ENCODE measurements at regions not wholly inside any gene's neighbourhood (a gene's known extent, or its start where the extent isn't known, plus 50 kb on each side); places are given as distances from the start of the nearest gene placed in this dataset.
"Not testable (repeated sequence)": the region's sequence is repeated elsewhere in the genome, so short reads cannot be mapped to it uniquely, and the experiment has no call there.

DNA sequence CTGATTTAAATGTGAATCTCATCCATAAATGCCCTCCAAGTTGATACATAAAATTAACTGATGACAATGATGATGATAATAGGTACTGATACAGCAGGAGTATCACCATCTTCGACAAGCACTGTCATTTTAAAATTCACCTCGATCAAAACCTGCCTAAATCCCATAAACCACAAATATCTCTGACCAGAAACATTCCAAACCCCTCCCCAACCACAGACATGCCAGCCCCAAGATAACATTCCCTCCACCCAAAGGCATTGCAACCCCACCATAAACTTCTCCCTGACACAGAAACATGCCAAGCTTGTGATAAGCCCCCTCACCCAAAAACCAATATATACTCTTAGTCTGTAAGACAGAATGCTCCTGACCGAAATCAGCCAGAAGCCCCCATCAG lies 63.7 kb upstream of the WDFY3 start:
- no peak for TF ChIP-seq POLR2AphosphoS5 (IDR thresholded peaks at IDR 0.05)
- no peak for TF ChIP-seq EP300 (IDR thresholded peaks at IDR 0.05)
- TF ChIP-seq, protein P1, sequence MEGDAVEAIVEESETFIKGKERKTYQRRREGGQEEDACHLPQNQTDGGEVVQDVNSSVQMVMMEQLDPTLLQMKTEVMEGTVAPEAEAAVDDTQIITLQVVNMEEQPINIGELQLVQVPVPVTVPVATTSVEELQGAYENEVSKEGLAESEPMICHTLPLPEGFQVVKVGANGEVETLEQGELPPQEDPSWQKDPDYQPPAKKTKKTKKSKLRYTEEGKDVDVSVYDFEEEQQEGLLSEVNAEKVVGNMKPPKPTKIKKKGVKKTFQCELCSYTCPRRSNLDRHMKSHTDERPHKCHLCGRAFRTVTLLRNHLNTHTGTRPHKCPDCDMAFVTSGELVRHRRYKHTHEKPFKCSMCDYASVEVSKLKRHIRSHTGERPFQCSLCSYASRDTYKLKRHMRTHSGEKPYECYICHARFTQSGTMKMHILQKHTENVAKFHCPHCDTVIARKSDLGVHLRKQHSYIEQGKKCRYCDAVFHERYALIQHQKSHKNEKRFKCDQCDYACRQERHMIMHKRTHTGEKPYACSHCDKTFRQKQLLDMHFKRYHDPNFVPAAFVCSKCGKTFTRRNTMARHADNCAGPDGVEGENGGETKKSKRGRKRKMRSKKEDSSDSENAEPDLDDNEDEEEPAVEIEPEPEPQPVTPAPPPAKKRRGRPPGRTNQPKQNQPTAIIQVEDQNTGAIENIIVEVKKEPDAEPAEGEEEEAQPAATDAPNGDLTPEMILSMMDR (IDR thresholded peaks at IDR 0.05), result no peak
- no peak for TF ChIP-seq POLR2A (IDR thresholded peaks at IDR 0.05)
- intact Hi-C loops (cut with DNase I; ENCODE audit: low total_unique reads), result no loop called here
- no peak overlapping the region for H3K27ac ChIP-seq
- H3K9me3 ChIP-seq, result peaks cover 4 to 40% (median 25%) of the 10 kb centered on the region in 4 donors
- H3K27me3 ChIP-seq, result no peaks in the 10 kb centered on the region
- H3K4me1 ChIP-seq, result no peaks in the 10 kb centered on the region
- H3K36me3 ChIP-seq, result no peaks in the 10 kb centered on the region
- no peak for DNase-seq
- 82 to 93% (median 91%) methylated on average over 3 of the region's 3 CpGs for WGBS, 5 donors
- H3K4me3 ChIP-seq, result no peak overlapping the region

DNA sequence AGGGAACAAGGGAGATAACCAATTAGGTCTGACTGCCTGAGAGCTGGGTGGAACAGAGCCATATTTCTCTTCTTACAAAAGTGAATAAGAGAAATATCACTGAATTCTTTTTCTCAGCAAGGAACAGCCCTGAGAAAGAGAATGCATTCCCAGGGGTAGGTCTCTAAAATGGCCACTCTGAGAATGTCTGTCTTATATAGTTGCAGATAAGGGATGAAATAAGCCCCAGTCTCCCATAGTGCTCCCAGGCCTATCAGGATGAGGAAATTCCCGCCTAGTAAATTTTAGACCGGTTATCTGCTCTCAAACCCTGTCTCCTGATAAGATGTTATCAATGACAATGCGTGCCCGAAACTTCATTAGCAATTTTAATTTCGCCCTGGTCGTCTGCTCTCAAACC lies 67.3 kb upstream of the WDFY3 start:
- intact Hi-C loops (cut with DNase I; ENCODE audit: low total_unique reads); H3K4me1 ChIP-seq; H3K27me3 ChIP-seq; H3K36me3 ChIP-seq; DNase-seq; H3K27ac ChIP-seq; H3K4me3 ChIP-seq: not testable (repeated sequence)
- 90 to 95% (median 92%) methylated on average over 6 of the region's 6 CpGs for WGBS, 5 donors
- H3K9me3 ChIP-seq, result peaks cover 4 to 39% (median 21%) of the 10 kb centered on the region in 4 donors

DNA sequence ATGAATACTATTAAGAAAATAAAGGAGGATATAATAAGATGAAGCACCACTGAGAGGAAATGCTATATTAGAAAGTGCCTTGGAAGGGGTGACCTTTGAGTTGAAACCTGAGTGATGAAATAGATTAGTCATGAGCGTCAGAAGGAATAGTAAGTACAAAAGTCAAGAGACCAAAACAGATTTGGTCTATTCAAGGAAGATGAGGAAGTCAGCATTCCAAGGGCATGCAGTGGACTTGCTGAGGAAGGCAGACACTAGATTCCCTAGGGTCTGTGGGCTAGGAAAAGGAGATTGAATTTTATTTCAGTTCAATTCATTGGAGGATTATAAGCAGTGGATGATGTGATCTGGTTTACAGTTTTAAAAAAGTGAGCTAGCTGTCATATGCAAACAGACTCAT lies 73.0 kb upstream of the WDFY3 start:
- Histone ChIP-seq H3K9me3 (peaks cover 0 to 27% (median 10%) of the 10 kb centered on the region in 4 donors), H3K27me3 (no peaks in the 10 kb centered on the region), H3K4me3 (no peak overlapping the region), H3K27ac (no peak overlapping the region), H3K4me1 (no peaks in the 10 kb centered on the region), H3K36me3 (no peaks in the 10 kb centered on the region)
- DNase-seq, result no peak
- 50 to 75% (median 61%) methylated on average over 1 of the region's 1 CpG for WGBS, 5 donors
- no peak for TF ChIP-seq POLR2AphosphoS5 (IDR thresholded peaks at IDR 0.05)
- no peak for TF ChIP-seq EP300 (IDR thresholded peaks at IDR 0.05)
- TF ChIP-seq, protein P1 (IDR thresholded peaks at IDR 0.05), result no peak
- intact Hi-C loops (cut with DNase I; ENCODE audit: low total_unique reads), result no loop called here

DNA sequence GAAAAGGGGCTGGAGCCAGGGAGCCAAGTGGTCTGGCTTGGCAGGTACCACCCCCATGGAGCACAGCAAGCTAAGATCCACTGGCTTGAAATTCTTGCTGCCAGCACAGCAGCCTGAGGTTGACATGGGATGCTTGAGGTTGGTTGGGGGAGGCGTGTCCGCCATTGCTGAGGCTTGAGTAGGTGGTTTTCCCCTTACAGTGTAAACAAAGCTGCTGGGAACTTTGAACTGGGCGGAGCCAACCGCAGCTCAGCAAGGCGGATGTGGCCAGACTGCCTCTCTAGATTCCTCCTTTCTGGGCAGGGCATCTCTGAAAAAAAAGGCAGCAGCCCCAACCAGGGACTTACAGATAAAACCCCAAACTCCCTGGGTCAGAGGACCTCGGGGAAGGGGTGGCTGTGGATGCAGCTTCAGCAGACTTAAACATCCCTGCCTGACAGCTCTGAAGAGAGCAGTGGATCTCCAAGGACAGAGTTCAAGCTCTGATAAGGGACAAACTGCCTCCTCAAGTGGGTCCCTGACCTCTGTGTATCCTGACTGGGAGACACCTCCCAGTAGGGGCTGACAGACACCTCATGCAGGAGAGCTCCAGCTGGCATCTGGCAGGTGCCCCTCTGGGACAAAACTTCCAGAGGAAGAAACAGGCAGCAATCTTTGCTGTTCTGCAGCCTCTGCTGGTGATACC lies 77.5 kb upstream of the WDFY3 start:
- WGBS, 5 donors, result 42 to 70% (median 57%) methylated on average over 6 of the region's 6 CpGs
- H3K4me1 ChIP-seq; H3K4me3 ChIP-seq; intact Hi-C loops (cut with DNase I; ENCODE audit: low total_unique reads); H3K27ac ChIP-seq; H3K27me3 ChIP-seq; H3K36me3 ChIP-seq: not testable (repeated sequence)
- DNase-seq, result peak; percentile 40 to 56
- H3K9me3 ChIP-seq, result peaks cover 0 to 25% (median 10%) of the 10 kb centered on the region in 4 donors

DNA sequence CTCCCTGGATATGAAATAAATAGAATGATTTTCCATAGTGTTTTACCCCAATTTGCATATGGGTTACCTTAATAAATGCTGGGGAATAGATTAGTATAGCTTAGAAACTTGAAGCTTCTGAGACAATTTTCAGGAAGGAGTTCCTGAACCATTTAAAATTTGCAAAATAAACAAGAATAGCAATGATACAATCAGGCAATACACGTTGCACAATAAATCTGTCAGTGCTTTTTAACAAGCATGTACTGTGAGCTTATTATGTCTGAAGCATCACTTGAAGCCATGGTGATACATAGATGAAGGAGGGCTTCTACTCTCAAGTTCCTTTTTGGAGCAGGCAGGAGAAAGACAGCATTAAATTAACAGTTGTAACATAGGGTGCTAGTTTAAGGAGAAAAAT lies 84.2 kb upstream of the WDFY3 start:
- WGBS, 5 donors, result 18 to 30% (median 23%) methylated on average over 1 of the region's 1 CpG
- no peak for DNase-seq
- Histone ChIP-seq H3K36me3 (no peaks in the 10 kb centered on the region), H3K4me1 (no peaks in the 10 kb centered on the region), H3K9me3 (peaks cover 0 to 8% (median 0%) of the 10 kb centered on the region in 4 donors), H3K4me3 (no peak overlapping the region), H3K27me3 (no peaks in the 10 kb centered on the region), H3K27ac (no peak overlapping the region)
- TF ChIP-seq, protein P1 (IDR thresholded peaks at IDR 0.05), result no peak
- TF ChIP-seq EP300 (IDR thresholded peaks at IDR 0.05), result no peak
- TF ChIP-seq POLR2AphosphoS5 (IDR thresholded peaks at IDR 0.05), result no peak
- no peak for TF ChIP-seq POLR2A (IDR thresholded peaks at IDR 0.05)
- intact Hi-C loops (cut with DNase I; ENCODE audit: low total_unique reads), result no loop called here

All from stomach (tissue), 8 donors.